ENCODE measurements at regions not wholly inside any gene's neighbourhood (a gene's known extent, or its start where the extent isn't known, plus 50 kb on each side); places are given as distances from the start of the nearest gene placed in this dataset.
"Not testable (repeated sequence)": the region's sequence is repeated elsewhere in the genome, so short reads cannot be mapped to it uniquely, and the experiment has no call there.

DNA sequence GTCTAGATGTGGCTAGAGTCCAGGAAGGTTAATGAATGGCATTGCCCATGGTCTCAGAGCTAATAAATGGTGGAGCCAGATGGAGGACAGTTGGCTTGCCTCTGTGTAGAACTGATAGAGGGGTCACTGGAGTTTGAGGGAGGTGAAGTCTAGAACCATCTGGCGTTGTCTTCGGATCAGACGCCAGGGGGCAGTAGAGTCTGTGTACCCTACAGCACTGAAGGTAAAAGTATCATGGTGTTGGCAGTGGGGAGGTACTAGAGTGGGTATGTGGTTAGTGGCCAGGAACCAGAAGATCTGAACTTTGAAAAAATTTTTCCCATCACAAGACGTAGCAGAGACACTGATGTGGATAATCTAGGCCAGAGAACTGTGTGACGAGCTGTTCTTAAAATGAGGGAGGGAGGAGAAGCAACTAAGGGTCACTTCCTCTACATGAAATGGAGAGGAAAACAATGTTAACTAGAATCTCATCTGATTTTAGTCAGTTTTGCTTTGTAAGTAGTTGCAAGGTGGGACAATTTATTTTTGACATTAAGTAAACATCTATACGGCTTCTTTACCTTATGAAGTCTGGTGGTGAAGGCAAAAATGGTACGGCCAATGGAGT, 227.9 kb upstream of the PRSS58 start:
- Histone ChIP-seq H3K9me3 (ENCODE audit: control insufficient read depth, low read length) (no peaks in the 10 kb centered on the region), H3K36me3 (ENCODE audit: control insufficient read depth, insufficient read depth, low read length) (no peaks in the 10 kb centered on the region), H3K4me1 (ENCODE audit: control insufficient read depth, insufficient read depth, low read length) (no peaks in the 10 kb centered on the region), H3K27me3 (ENCODE audit: control insufficient read depth, insufficient read depth, low read length) (peaks cover 5% of the 10 kb centered on the region), H3K9ac (ENCODE audit: low read length) (no peak overlapping the region), H3K4me3 (ENCODE audit: low read length) (no peak overlapping the region)

DNA sequence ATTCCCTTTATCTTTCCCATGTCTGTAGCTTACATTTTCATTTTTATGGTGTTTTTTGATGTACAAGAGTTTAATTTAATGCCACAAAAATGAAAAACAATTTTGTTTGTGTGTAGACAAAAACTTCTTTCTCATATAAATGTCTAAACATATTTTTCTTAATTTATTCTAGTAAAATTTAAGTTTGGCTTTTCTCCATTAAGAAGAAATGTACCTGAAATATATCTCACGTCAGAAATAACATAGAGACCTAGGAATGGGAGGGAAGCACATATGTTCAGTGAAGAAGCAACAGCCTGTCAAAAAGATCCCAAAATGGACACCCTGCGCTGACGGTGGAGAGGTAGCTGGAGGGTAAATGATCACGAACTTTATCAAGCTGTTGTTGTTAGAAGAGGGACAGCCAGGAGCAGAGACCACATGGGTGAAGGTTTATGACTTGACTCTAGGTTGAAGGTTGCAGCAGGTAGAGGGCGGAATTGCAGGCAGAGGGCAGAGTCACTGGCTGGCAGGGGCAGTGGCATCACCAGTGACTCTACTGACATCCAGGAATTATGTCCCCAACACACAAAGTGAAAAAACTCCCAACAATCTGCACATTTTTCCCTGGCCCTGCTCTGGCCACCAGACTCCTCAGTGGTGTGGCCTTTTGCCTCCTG, 225.9 kb upstream of the PRSS58 start:
- no peaks in the 10 kb centered on the region for H3K36me3 ChIP-seq (ENCODE audit: control insufficient read depth, insufficient read depth, low read length)
- no peaks in the 10 kb centered on the region for H3K9me3 ChIP-seq (ENCODE audit: control insufficient read depth, low read length)
- no peaks in the 10 kb centered on the region for H3K4me1 ChIP-seq (ENCODE audit: control insufficient read depth, insufficient read depth, low read length)
- no peaks in the 10 kb centered on the region for H3K27me3 ChIP-seq (ENCODE audit: control insufficient read depth, insufficient read depth, low read length)
- H3K4me3 ChIP-seq (ENCODE audit: low read length), result no peak overlapping the region
- H3K9ac ChIP-seq (ENCODE audit: low read length), result no peak overlapping the region

DNA sequence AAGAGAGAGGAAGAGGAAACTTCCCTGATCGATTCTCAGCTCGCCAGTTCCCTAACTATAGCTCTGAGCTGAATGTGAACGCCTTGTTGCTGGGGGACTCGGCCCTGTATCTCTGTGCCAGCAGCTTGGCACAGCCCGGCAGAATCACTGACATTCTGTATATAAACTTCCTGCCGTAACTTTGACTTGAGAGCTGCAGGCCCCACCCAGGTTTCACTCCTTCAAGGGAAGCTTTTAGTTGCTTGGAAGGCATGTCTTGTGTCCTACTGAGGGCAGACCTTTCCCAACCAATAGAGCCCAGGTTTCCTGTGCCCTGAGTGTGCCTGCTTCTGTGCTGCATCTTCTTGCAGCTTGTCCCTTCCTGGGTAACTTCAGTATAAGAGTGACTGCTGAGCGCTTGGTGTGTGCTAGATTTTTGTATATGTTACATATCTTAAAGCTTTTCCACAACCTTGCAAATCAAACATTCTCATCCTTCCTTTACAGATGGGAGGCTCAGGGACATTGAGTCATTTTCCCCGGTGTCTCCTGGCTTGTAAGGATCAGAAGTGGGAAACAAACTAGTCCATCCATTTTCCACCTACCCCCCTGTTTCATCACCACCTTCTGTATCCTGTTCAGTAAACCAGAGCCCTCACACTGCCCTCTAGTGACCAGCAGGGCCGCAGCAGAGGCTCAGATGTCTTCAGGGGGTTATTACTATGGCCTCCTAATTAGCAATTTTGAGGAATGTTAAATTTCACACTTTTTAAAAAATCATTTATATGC, 225.2 kb upstream of the PRSS58 start:
- Histone ChIP-seq H3K27me3 (ENCODE audit: control insufficient read depth, insufficient read depth, low read length) (no peaks in the 10 kb centered on the region), H3K36me3 (ENCODE audit: control insufficient read depth, insufficient read depth, low read length) (no peaks in the 10 kb centered on the region), H3K9me3 (ENCODE audit: control insufficient read depth, low read length) (no peaks in the 10 kb centered on the region), H3K4me3 (ENCODE audit: low read length) (no peak overlapping the region), H3K4me1 (ENCODE audit: control insufficient read depth, insufficient read depth, low read length) (no peaks in the 10 kb centered on the region), H3K9ac (ENCODE audit: low read length) (no peak overlapping the region)

DNA sequence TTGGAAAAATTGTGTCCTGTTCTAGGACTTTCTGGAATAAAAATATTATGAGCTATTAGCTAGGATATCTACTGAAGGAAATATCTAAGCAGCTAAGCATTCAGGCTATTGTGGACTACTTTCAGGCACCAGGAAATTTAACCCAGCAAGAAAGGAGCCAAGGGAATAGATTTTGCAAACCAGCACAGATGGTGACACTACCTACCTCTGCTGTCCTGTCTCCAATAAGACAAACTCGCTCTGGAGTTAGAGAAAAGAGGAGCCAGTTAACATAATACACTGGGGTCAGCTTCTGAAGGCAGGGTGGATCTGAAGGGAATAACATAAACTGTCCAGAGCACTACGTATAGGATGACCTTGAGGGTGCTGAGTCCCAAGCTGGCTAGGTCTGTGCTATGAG, 223.7 kb upstream of the PRSS58 start:
- H3K27me3 ChIP-seq (ENCODE audit: control insufficient read depth, insufficient read depth, low read length), result no peaks in the 10 kb centered on the region
- H3K4me1 ChIP-seq (ENCODE audit: control insufficient read depth, insufficient read depth, low read length), result no peaks in the 10 kb centered on the region
- no peak overlapping the region for H3K9ac ChIP-seq (ENCODE audit: low read length)
- no peaks in the 10 kb centered on the region for H3K9me3 ChIP-seq (ENCODE audit: control insufficient read depth, low read length)
- H3K36me3 ChIP-seq (ENCODE audit: control insufficient read depth, insufficient read depth, low read length), result no peaks in the 10 kb centered on the region
- no peak overlapping the region for H3K4me3 ChIP-seq (ENCODE audit: low read length)

DNA sequence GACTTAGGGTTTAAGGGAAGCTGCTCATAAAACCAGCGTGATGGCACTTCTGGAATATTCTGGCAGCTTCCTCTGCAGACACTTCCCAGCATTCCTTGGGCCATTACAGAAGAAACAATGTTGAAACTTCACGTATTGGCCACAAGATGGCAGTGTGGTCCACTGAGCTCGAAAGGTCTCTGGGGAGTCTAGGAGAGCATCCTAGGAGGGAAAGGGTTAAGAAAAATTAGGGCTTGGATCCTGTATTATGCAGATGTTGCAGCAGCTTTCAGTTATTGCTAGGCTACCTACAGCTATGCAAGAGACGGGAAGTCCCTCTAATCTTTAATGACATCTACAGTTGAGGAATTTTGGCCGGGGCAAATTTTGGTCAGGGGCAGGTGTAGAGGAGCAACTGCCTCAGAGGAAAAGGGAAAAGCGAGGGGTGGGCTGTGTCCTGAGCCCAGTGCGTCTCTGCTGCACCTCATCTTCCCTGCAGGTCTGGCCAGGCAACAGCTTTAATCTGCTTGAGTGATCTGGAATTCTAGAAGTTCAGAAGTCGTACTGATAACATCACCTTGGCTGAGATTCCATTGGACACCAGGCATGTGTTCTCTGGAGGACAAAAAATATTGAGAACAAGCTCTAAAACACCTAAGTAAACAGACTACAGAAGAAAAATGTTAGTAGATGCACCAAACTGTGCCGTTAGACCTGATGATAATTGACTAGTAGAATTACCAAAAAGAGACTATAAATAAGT, 220.8 kb upstream of the PRSS58 start:
- no peak overlapping the region for H3K4me3 ChIP-seq (ENCODE audit: low read length)
- H3K4me1 ChIP-seq (ENCODE audit: control insufficient read depth, insufficient read depth, low read length), result no peaks in the 10 kb centered on the region
- no peaks in the 10 kb centered on the region for H3K36me3 ChIP-seq (ENCODE audit: control insufficient read depth, insufficient read depth, low read length)
- no peak overlapping the region for H3K9ac ChIP-seq (ENCODE audit: low read length)
- H3K27me3 ChIP-seq (ENCODE audit: control insufficient read depth, insufficient read depth, low read length), result no peaks in the 10 kb centered on the region
- H3K9me3 ChIP-seq (ENCODE audit: control insufficient read depth, low read length), result no peaks in the 10 kb centered on the region

DNA sequence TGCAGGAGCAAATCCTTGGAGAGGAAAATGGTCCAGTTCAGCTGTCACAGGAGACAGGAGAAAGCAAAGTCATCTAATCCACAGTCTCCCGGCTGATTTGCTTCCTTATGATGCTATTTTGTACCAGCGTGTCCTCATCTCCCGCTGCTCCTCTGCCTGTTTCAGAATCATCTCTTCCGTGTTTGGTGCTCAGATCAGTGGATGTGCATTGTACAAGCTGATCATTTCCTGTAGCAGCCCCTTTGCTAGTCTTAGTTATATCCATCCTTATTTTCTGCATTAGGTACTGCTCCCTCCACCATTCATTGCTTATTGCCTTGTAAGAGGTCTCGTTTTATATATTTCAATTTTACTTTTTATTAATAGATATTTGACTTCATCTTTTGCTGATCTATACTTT, 219.9 kb upstream of the PRSS58 start:
- not testable (repeated sequence) for H3K4me1 ChIP-seq (ENCODE audit: control insufficient read depth, insufficient read depth, low read length); H3K27me3 ChIP-seq (ENCODE audit: control insufficient read depth, insufficient read depth, low read length); H3K36me3 ChIP-seq (ENCODE audit: control insufficient read depth, insufficient read depth, low read length); H3K4me3 ChIP-seq (ENCODE audit: low read length); H3K9me3 ChIP-seq (ENCODE audit: control insufficient read depth, low read length); H3K9ac ChIP-seq (ENCODE audit: low read length)

DNA sequence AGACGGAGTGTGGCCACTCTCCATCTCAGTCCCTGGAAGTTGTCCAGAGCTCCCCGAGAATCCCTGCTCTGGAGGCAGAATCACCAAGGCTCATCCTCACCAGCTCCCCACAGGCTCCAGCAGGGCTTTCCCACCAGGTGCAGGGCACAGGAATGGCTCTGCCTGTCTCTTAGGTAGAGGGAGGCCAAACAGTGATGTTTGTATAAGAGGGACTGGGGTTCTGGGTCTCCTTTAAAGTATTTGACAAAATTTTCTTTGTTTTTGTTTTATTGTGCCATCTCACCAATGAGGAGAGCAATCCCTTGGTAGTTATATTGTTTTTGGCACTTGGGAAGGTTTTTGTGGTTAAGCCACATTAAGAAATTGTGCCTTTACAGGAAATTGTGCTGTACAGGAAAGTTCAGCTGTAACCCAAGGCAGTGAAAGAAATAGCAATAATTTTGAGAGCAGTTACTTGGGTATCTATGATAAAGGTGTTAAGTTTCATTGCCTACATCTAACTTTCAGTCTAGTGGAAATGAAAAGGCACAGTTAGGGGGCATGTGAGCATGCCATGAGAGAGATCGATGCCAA, 219.3 kb upstream of the PRSS58 start:
- no peak overlapping the region for H3K4me3 ChIP-seq (ENCODE audit: low read length)
- no peaks in the 10 kb centered on the region for H3K9me3 ChIP-seq (ENCODE audit: control insufficient read depth, low read length)
- no peak overlapping the region for H3K9ac ChIP-seq (ENCODE audit: low read length)
- H3K36me3 ChIP-seq (ENCODE audit: control insufficient read depth, insufficient read depth, low read length), result no peaks in the 10 kb centered on the region
- H3K27me3 ChIP-seq (ENCODE audit: control insufficient read depth, insufficient read depth, low read length), result peaks cover 3% of the 10 kb centered on the region
- H3K4me1 ChIP-seq (ENCODE audit: control insufficient read depth, insufficient read depth, low read length), result no peaks in the 10 kb centered on the region

DNA sequence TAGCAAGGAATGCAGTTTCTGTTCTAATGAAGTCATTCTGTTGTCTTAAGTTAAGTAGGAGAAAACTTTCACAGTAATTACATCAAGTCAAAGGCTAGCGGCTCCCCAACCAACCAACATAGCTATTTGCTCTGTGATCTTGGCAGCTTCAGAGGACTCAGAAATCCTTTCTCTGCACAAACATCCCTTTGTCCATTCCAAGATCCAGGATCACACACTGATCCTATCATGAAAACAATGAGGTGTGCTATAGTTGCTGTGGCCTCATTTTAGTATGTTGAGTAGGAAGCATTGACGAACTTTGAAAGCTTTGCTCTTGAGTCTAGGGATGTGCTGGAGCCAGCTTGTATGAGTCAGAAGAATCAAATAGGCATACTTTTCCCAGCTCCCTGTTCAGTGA, 218.2 kb upstream of the PRSS58 start:
- H3K9me3 ChIP-seq (ENCODE audit: control insufficient read depth, low read length), result no peaks in the 10 kb centered on the region
- H3K36me3 ChIP-seq (ENCODE audit: control insufficient read depth, insufficient read depth, low read length), result no peaks in the 10 kb centered on the region
- no peaks in the 10 kb centered on the region for H3K4me1 ChIP-seq (ENCODE audit: control insufficient read depth, insufficient read depth, low read length)
- no peak overlapping the region for H3K4me3 ChIP-seq (ENCODE audit: low read length)
- H3K27me3 ChIP-seq (ENCODE audit: control insufficient read depth, insufficient read depth, low read length), result peaks cover 3% of the 10 kb centered on the region
- no peak overlapping the region for H3K9ac ChIP-seq (ENCODE audit: low read length)

DNA sequence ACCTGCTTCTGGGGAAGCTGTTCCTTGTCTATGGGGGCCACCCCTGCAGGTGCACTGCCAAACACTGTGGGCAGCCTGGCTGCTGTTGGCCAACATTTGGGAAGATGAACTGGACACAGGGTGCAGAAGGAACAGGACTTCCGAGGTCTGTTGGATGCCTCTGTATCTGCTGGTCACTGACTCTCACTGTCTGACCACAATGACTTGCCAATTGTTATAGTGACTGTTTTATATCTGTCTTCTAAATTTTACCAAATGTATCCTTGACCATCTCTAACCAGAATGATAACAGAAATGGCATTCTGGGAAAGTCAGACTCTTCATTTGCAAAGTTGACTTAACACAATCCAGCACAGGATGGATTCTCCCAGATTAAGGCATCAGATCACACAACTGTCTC, 214.0 kb upstream of the PRSS58 start:
- H3K36me3 ChIP-seq (ENCODE audit: control insufficient read depth, insufficient read depth, low read length), result no peaks in the 10 kb centered on the region
- H3K9me3 ChIP-seq (ENCODE audit: control insufficient read depth, low read length), result no peaks in the 10 kb centered on the region
- H3K27me3 ChIP-seq (ENCODE audit: control insufficient read depth, insufficient read depth, low read length), result peaks cover 3% of the 10 kb centered on the region
- no peak overlapping the region for H3K4me3 ChIP-seq (ENCODE audit: low read length)
- no peaks in the 10 kb centered on the region for H3K4me1 ChIP-seq (ENCODE audit: control insufficient read depth, insufficient read depth, low read length)
- no peak overlapping the region for H3K9ac ChIP-seq (ENCODE audit: low read length)

DNA sequence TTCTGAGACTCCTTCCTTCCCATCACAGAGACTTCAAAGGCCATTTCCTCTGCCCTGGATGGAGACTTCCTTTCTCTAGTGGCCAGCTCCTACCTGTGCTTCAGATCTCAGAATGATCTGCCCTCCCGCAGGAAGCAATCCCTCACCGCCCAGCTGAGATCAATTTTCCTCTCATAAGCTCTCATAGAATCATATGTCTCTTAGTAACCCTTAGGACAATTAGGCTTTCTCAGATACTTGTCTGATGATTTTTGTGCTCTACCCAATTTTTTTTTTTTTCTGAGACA, 212.6 kb upstream of the PRSS58 start:
- H3K9ac ChIP-seq (ENCODE audit: low read length), result no peak overlapping the region
- no peaks in the 10 kb centered on the region for H3K9me3 ChIP-seq (ENCODE audit: control insufficient read depth, low read length)
- no peaks in the 10 kb centered on the region for H3K4me1 ChIP-seq (ENCODE audit: control insufficient read depth, insufficient read depth, low read length)
- H3K27me3 ChIP-seq (ENCODE audit: control insufficient read depth, insufficient read depth, low read length), result peaks cover 3% of the 10 kb centered on the region
- no peak overlapping the region for H3K4me3 ChIP-seq (ENCODE audit: low read length)
- H3K36me3 ChIP-seq (ENCODE audit: control insufficient read depth, insufficient read depth, low read length), result no peaks in the 10 kb centered on the region

DNA sequence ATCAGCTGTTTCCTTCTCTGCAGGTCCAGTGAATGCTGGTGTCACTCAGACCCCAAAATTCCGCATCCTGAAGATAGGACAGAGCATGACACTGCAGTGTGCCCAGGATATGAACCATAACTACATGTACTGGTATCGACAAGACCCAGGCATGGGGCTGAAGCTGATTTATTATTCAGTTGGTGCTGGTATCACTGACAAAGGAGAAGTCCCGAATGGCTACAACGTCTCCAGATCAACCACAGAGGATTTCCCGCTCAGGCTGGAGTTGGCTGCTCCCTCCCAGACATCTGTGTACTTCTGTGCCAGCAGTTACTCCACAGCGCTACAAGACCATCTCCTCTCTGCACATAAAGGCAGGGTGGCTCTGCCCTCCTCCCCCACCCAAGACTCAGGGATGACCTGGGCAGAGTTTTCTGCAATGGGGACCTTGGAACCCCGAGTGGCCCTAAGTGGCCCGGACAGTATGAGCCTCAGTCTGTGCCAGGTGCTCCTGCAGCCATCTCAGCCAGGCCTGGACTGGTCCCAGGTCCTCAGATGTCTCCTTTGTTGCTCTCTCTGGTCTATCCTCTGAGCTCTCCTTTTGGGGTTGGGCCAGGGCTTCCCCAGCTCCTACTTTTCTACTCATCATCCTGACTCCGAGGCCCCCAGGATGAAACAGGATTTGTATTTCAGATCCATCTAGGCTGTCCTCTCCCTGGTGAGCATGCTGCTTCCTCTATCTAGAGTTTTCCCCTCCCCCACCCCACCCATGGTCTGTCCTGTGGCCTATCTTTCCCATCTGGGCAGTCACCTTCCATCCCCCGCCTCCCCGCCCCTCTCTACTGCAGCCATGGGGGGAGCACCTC, 212.1 kb upstream of the PRSS58 start:
- Histone ChIP-seq H3K36me3 (ENCODE audit: control insufficient read depth, insufficient read depth, low read length) (no peaks in the 10 kb centered on the region), H3K27me3 (ENCODE audit: control insufficient read depth, insufficient read depth, low read length) (peaks cover 3% of the 10 kb centered on the region), H3K9me3 (ENCODE audit: control insufficient read depth, low read length) (no peaks in the 10 kb centered on the region), H3K9ac (ENCODE audit: low read length) (no peak overlapping the region), H3K4me1 (ENCODE audit: control insufficient read depth, insufficient read depth, low read length) (no peaks in the 10 kb centered on the region), H3K4me3 (ENCODE audit: low read length) (no peak overlapping the region)
